ENCODE measurements at regions not wholly inside any gene's neighbourhood (a gene's known extent, or its start where the extent isn't known, plus 50 kb on each side); places are given as distances from the start of the nearest gene placed in this dataset.

- TF ChIP-seq, protein P1, sequence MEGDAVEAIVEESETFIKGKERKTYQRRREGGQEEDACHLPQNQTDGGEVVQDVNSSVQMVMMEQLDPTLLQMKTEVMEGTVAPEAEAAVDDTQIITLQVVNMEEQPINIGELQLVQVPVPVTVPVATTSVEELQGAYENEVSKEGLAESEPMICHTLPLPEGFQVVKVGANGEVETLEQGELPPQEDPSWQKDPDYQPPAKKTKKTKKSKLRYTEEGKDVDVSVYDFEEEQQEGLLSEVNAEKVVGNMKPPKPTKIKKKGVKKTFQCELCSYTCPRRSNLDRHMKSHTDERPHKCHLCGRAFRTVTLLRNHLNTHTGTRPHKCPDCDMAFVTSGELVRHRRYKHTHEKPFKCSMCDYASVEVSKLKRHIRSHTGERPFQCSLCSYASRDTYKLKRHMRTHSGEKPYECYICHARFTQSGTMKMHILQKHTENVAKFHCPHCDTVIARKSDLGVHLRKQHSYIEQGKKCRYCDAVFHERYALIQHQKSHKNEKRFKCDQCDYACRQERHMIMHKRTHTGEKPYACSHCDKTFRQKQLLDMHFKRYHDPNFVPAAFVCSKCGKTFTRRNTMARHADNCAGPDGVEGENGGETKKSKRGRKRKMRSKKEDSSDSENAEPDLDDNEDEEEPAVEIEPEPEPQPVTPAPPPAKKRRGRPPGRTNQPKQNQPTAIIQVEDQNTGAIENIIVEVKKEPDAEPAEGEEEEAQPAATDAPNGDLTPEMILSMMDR (IDR thresholded peaks at IDR 0.05 in 2 of 3, conservative IDR thresholded peaks at IDR 0.05 in 1 of 3; ENCODE audit: control insufficient read depth in 2 of 3, extremely low read depth in 1 of 3, insufficient read depth in 1 of 3, low read depth in 3 of 3, low read length in 3 of 3): no peak
- TF ChIP-seq JUND (IDR thresholded peaks at IDR 0.05; ENCODE audit: low read depth, low read length) (no peak), TAF1 (IDR thresholded peaks at IDR 0.05; ENCODE audit: borderline replicate concordance, low read depth, low read length) (no peak), TCF7 (IDR thresholded peaks at IDR 0.05; ENCODE audit: borderline replicate concordance) (no peak), SRF (IDR thresholded peaks at IDR 0.05; ENCODE audit: low read depth in 2 of 2, low read length in 2 of 2) (no peak)
These were observed 200.7 kb downstream of the BCL11A start (continued) for GRCh38 chr2:60352491-60353405.

- Histone ChIP-seq H3K27me3 (replicated peaks in 1 of 2; ENCODE audit: control insufficient read depth in 2 of 2, insufficient read depth in 2 of 2, low read length in 1 of 2) (no peaks in the 10 kb centered on the region), H3K4me2 (ENCODE audit: control insufficient read depth, insufficient read depth) (peak overlapping the region; percentile 84), H3K79me2 (ENCODE audit: control insufficient read depth, insufficient read depth, low read length) (peaks cover 1% of the 10 kb centered on the region; the same call in 1 of the 2 replicates), H4K20me1 (ENCODE audit: control insufficient read depth, insufficient read depth) (no peaks in the 10 kb centered on the region), H3K4me1 (ENCODE audit: control insufficient read depth, insufficient read depth, low read length) (peaks cover 64% of the 10 kb centered on the region), H3K36me3 (ENCODE audit: control insufficient read depth in 2 of 2, insufficient read depth in 2 of 2, low read length in 1 of 2) (no peaks in the 10 kb centered on the region), H2AFZ (ENCODE audit: control insufficient read depth, low read depth, low read length) (peak overlapping the region; percentile 88), H3K9me3 (replicated peaks; ENCODE audit: control insufficient read depth, insufficient read depth, low read length) (no peaks in the 10 kb centered on the region; the same call in 1 of the 3 replicates), H3K27ac (ENCODE audit: control insufficient read depth, insufficient read depth) (peak overlapping the region; percentile 99), H3K4me3 (peak overlapping the region; percentile 5; the same call in 1 of the 2 replicates), H3K9ac (ENCODE audit: control insufficient read depth, insufficient read depth, low read length) (peak overlapping the region; percentile 90)
- DNase-seq (ENCODE audit: low read depth, low spot score): no peak
- ChIA-PET RAD21 (ENCODE audit: unreplicated experiment) (interaction anchor here (1.2 kb wide), 1 partner anchor 39 kb away, joined by 4 read pairs; no protein-coding TSS in a partner anchor), CTCF (interaction anchor here (1.1 to 1.4 kb wide), 2 partner anchors 10 to 14 kb away, joined by 3 to 4 read pairs; no protein-coding TSS in a partner anchor), POLR2A (interaction anchor here (0.6 kb wide), 1 partner anchor 40 kb away, joined by 5 read pairs; no protein-coding TSS in a partner anchor), SMC1A (ENCODE audit: uncharacterized antibody, unreplicated experiment) (interaction anchor here (1.1 kb wide), 1 partner anchor 14 kb away, joined by 3 read pairs; no protein-coding TSS in a partner anchor)
- 3% methylated on average over 8 of the region's 8 CpGs for WGBS (ENCODE audit: insufficient coverage, insufficient replicate concordance, low lambda C conversion rate, missing lambda C conversion rate)
- TF ChIP-seq TCF3 (IDR thresholded peaks at IDR 0.05; ENCODE audit: borderline replicate concordance, insufficient read depth, low read depth, low read length): 0 out of 2 replicates have a peak, but pooled peaks have one; percentile 25
- no peak for TF ChIP-seq PML (IDR thresholded peaks at IDR 0.05; ENCODE audit: low read length)
- TF ChIP-seq POLR2A (IDR thresholded peaks at IDR 0.05; ENCODE audit: low read depth, low read length): peak; percentile 11; the same call in 1 of the 2 replicates
- peak; percentile 9; the same call in 1 of the 2 replicates for TF ChIP-seq SMC3 (IDR thresholded peaks at IDR 0.05; ENCODE audit: borderline replicate concordance, low read length)
- TF ChIP-seq SPI1 (IDR thresholded peaks at IDR 0.05; ENCODE audit: borderline replicate concordance, insufficient read depth, low read depth, low read length): peak; percentile 63; the same call in 1 of the 2 replicates
- no peak for ATAC-seq
- in situ Hi-C loops (cut with MboI): no loop called here
- no peak for FAIRE-seq
- intact Hi-C loops (cut with micrococcal nuclease; ENCODE audit: unreplicated experiment): loop anchor here (5.0 kb wide), 1 partner anchor 195 kb away; no protein-coding TSS in a partner anchor
- no TSS peak for BruUV-seq (replicated peaks)
These were observed 201.7 kb downstream of the BCL11A start for GRCh38 chr2:60351802-60352201.

Data from GM12878 (cell line).